GM13977 (cell line): ENCODE measurements at regions not wholly inside any gene's neighbourhood (a gene's known extent, or its start where the extent isn't known, plus 50 kb on each side); places are given as distances from the start of the nearest gene placed in this dataset.

ENCODE experiments used
- DNase-seq: peaks from one replicate; pipeline ENCODE4 v3.0.0; 2012; ENCODE audit warnings: low spot score
- in situ Hi-C: fragments of 300-500 bp; cut with MboI; formaldehyde crosslinking; loops from one replicate; pipeline ENCODE4 v1.12.0; 2022; ENCODE audit warnings: low sequenced_read_pairs, low pct_unique_long_range_greater_than_20kb, mixed read lengths, inconsistent platforms; ENCODE audit not compliant: unreplicated experiment
- TF ChIP-seq, protein P1 (sequence below): IDR thresholded peaks from 2 replicates; pipeline ENCODE4 v1.5.1; 2012; ENCODE audit warnings: mild to moderate bottlenecking, control low read depth; ENCODE audit not compliant: insufficient read depth; ENCODE audit errors: extremely low read depth, missing control alignments

GRCh38 chr2:75788902-75789301 lies 78.2 kb upstream of the GCFC2 start:
- DNase-seq, result no peak
- in situ Hi-C loops, result loop anchor here (25.0 kb wide), 1 partner anchor 798 kb away; no protein-coding TSS in a partner anchor

DNA sequence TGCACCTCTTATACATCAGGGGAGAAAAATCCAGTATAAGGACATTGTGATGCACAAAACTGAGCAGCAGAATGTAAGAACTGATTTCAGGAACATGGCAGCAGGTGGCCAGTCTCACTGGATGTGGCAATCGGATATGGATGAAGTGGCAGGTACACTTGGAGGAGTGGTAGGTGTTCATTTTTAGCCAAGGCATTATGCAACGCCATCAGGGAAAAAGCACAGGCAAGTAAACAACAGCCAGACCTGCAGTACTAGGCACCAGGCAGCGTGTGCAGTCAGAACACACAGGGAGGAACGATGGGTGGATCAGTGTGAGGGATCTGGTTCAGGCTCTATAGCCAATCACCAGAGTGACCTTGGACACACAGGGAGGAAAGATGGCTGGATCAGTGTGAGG lies 77.4 kb upstream of the GCFC2 start:
- in situ Hi-C loops, result loop anchor here (25.0 kb wide), 1 partner anchor 799 kb away; no protein-coding TSS in a partner anchor
- DNase-seq, result no peak
- TF ChIP-seq, protein P1, sequence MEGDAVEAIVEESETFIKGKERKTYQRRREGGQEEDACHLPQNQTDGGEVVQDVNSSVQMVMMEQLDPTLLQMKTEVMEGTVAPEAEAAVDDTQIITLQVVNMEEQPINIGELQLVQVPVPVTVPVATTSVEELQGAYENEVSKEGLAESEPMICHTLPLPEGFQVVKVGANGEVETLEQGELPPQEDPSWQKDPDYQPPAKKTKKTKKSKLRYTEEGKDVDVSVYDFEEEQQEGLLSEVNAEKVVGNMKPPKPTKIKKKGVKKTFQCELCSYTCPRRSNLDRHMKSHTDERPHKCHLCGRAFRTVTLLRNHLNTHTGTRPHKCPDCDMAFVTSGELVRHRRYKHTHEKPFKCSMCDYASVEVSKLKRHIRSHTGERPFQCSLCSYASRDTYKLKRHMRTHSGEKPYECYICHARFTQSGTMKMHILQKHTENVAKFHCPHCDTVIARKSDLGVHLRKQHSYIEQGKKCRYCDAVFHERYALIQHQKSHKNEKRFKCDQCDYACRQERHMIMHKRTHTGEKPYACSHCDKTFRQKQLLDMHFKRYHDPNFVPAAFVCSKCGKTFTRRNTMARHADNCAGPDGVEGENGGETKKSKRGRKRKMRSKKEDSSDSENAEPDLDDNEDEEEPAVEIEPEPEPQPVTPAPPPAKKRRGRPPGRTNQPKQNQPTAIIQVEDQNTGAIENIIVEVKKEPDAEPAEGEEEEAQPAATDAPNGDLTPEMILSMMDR, result no peak

More at GRCh38 chr2:75788902-75789301, 78.2 kb upstream of the GCFC2 start:
- TF ChIP-seq, protein P1, result no peak

GRCh38 chr2:75787532-75788132 lies 76.9 kb upstream of the GCFC2 start:
- DNase-seq, result peak; percentile 22
- in situ Hi-C loops, result loop anchor here (25.0 kb wide), 1 partner anchor 800 kb away; no protein-coding TSS in a partner anchor

DNA sequence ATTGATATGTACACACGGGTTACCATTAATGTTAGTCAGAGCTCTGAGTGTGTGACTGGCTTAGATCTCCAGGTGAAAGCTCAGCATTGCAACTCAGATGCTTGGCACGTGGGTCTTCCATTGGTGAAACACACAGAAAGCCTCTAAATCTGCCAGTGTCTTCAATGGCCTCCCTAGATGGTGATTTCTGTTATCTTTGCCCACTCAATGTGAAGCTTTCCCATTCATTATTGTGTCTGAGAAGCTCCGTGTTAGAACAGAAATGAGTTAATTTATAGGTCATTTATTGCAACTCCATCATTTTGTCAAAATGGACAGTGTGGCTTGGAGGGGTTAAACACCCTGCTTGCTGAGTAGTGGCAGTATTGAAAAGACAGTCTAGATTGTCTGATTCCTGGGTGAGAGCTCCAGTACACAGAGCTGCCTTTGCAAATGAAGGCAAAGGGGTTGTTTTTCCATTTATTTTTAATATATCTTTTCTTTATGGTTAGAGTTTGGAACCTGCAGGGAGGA lies 64.7 kb upstream of the GCFC2 start:
- no peak for DNase-seq
- in situ Hi-C loops, result loop anchor here (25.0 kb wide), 1 partner anchor 812 kb away; no protein-coding TSS in a partner anchor
- TF ChIP-seq, protein P1, result no peak

More at GRCh38 chr2:75787532-75788132, 76.9 kb upstream of the GCFC2 start:
- TF ChIP-seq, protein P1, result peak; percentile 43

GRCh38 chr2:75772908-75773630 lies 62.4 kb upstream of the GCFC2 start:
- in situ Hi-C loops, result no loop called here
- no peak for DNase-seq
- TF ChIP-seq, protein P1, result no peak

GRCh38 chr2:75765798-75766197 lies 55.1 kb upstream of the GCFC2 start:
- in situ Hi-C loops, result no loop called here
- no peak for DNase-seq
- TF ChIP-seq, protein P1, result no peak
